Small intestine (tissue), 7 donors: ENCODE measurements at regions not wholly inside any gene's neighbourhood (a gene's known extent, or its start where the extent isn't known, plus 50 kb on each side); places are given as distances from the start of the nearest gene placed in this dataset.

Source experiments
- DNase-seq, 2 donors: peaks; one replicate each; pipeline versions ENCODE4 v3.0.0 to v3.0.0-alpha.2; 2013
- FAIRE-seq: peaks from 2 replicates; lab custom pipeline; 2012; peaks lifted over from hg19 to GRCh38; lab: Jason Lieb, UNC
- H3K27ac ChIP-seq, 3 donors: one replicate each; pipeline ENCODE4 v1.5.1; 2013; ENCODE audit warnings: low read length in 2 of 3, mild to moderate bottlenecking in 2 of 3, control low read depth in 1 of 3, inconsistent platforms in 1 of 3, low read depth in 1 of 3, moderate library complexity in 1 of 3
- H3K27me3 ChIP-seq, 3 donors: one replicate each; pipeline ENCODE4 v1.6.1; 2013; ENCODE audit warnings: low read length in 3 of 3, inconsistent platforms in 1 of 3; ENCODE audit not compliant: control insufficient read depth in 3 of 3, insufficient read depth in 3 of 3
- H3K36me3 ChIP-seq, 3 donors: one replicate each; pipeline ENCODE4 v1.6.1; 2013; ENCODE audit warnings: low read length in 3 of 3, inconsistent platforms in 1 of 3, low read depth in 1 of 3, mild to moderate bottlenecking in 1 of 3, moderate library complexity in 1 of 3; ENCODE audit not compliant: control insufficient read depth in 3 of 3, insufficient read depth in 2 of 3
- H3K4me1 ChIP-seq, 3 donors: one replicate each; pipeline ENCODE4 v1.6.1; 2013; ENCODE audit warnings: low read length in 2 of 3, inconsistent platforms in 1 of 3, low read depth in 1 of 3, mild to moderate bottlenecking in 1 of 3, moderate library complexity in 1 of 3; ENCODE audit not compliant: control insufficient read depth in 3 of 3, insufficient read depth in 2 of 3
- H3K4me3 ChIP-seq, 3 donors: one replicate each; pipeline ENCODE4 v1.5.1; 2013; ENCODE audit warnings: low read length in 3 of 3, control low read depth in 1 of 3, inconsistent platforms in 1 of 3, low read depth in 1 of 3, mild to moderate bottlenecking in 1 of 3, moderate library complexity in 1 of 3
- H3K9me3 ChIP-seq, 2 donors: one replicate each; pipeline ENCODE4 v1.6.1; 2013; ENCODE audit warnings: low read depth in 1 of 2, low read length in 1 of 2; ENCODE audit not compliant: control insufficient read depth in 2 of 2, insufficient read depth in 1 of 2
- WGBS, 3 donors: extraction: QIAGEN DNeasy Blood & Tissue Kit; methylation state at CpG; one replicate each; pipeline ENCODE4 v1.1.7; 2013; 5-methylcytosine and 5-hydroxymethylcytosine counted together
- donor health status: healthy with polysubstance abuse.
- donor health status: control.
- donor health status: control.
- donor health status: Bipolar disorder and iron deficiency.
- donor health status: healthy.

DNA sequence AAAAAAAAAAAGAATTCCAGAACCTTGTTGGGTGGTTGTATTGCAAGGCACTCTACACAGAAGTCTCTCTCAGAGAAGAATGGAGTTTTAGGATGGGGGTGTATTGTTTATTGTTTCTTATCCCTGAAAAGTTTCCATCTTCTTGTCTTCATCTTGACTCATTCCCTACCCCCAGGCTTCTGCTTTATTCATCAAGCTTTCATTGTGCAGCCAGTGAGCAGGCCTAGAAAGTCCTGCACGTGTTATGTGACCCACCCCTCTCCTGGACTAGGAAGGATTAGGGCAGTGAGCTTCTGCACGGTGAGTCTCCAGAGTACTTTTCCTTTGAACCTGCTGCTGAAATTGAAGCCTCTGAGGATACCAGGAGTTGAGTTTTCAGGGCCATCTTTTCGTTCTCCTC lies 150.9 kb upstream of the IL12A start:
- Histone ChIP-seq H3K4me1 (peaks cover 0 to 3% (median 0%) of the 10 kb centered on the region in 3 donors), H3K27me3 (peaks cover 0 to 7% (median 0%) of the 10 kb centered on the region in 3 donors), H3K36me3 (no peaks in the 10 kb centered on the region), H3K9me3 (no peaks in the 10 kb centered on the region), H3K4me3 (no peak overlapping the region), H3K27ac (no peak overlapping the region)
- DNase-seq, result no peak
- no peak for FAIRE-seq
- WGBS, 3 donors, result 57 to 83% (median 78%) methylated on average over 3 of the region's 3 CpGs

DNA sequence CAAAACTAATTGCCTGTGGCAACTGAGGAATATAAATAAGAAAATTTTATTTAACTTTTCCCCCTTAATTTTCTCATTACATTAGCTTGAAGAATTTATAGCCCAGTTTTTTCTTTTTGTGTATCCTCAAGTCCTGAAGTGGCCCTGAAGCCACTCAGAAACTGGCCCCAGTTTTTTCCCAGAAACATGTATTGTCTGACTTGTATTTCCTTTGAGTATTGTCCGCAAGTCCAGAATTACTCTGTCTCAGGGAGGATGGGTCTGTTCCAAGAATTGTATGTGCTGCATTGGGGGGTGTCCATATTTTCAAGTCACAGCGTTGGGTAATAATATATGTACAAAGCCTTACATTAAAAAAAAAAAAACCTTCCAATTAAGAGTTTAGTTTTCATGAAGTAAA lies 149.7 kb upstream of the IL12A start:
- Histone ChIP-seq H3K4me3 (no peak overlapping the region), H3K4me1 (peaks cover 0 to 3% (median 0%) of the 10 kb centered on the region in 3 donors), H3K27ac (no peak overlapping the region), H3K27me3 (peaks cover 0 to 7% (median 0%) of the 10 kb centered on the region in 3 donors), H3K9me3 (no peaks in the 10 kb centered on the region), H3K36me3 (no peaks in the 10 kb centered on the region)
- FAIRE-seq (no peak), DNase-seq (no peak)
- WGBS, 3 donors, result 87 to 95% (median 91%) methylated on average over 2 of the region's 2 CpGs

DNA sequence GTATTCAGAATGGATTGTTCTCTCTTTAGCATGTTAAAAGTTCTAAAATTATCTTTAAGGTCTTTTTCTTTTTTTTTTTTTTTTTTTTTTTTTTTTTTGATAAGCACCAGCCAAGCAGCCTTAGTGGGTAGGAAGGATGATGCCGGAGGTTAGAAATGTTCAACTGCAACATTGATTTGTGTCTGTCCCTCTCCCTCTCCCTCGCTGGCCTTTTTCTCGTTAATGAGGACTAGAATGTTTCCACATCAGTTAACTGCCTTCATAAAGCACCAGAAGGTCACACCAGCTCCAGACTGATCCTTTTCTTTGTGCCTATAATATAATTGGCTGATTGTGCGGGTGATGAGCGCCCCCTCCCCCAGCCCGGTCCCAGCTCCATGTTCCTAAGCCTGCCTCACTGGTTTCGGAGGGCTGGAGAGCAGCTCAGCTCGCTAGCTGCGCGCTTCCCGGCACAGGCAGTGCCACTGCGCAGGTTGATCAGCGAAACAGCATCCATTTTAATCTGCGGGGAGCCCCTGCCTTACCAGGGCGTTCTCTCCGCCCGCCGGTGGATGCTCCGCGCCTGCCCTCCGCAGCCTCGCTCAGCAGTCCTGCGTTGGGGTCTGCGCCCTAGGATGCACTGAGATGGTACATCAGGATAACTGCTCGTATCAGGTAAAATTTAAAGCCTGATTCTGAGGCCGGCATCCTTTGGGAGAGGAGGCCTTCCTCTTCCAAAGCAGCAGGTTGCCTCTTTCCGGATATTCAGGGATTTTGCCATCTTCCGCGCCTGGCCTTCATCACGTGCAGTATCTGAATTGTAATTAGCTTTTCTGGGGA lies 148.9 kb upstream of the IL12A start, which contains the start of gene SCHIP1:
Gene SCHIP1, plus strand, starts transcription at position 301 of the 819 bp plus-strand sequence.
- FAIRE-seq (no peak), DNase-seq (no peak)
- Histone ChIP-seq H3K27me3 (peaks cover 0 to 7% (median 0%) of the 10 kb centered on the region in 3 donors), H3K36me3 (no peaks in the 10 kb centered on the region), H3K4me1 (peaks cover 0 to 3% (median 0%) of the 10 kb centered on the region in 3 donors), H3K27ac (peak within 1 kb of the TSS in 1 of 3 donors; percentile 48), H3K4me3 (peak within 1 kb of the TSS in 1 of 3 donors; percentile 31), H3K9me3 (no peaks in the 10 kb centered on the region)
- WGBS, 3 donors, result 47 to 59% (median 49%) methylated on average over 30 of the region's 30 CpGs

DNA sequence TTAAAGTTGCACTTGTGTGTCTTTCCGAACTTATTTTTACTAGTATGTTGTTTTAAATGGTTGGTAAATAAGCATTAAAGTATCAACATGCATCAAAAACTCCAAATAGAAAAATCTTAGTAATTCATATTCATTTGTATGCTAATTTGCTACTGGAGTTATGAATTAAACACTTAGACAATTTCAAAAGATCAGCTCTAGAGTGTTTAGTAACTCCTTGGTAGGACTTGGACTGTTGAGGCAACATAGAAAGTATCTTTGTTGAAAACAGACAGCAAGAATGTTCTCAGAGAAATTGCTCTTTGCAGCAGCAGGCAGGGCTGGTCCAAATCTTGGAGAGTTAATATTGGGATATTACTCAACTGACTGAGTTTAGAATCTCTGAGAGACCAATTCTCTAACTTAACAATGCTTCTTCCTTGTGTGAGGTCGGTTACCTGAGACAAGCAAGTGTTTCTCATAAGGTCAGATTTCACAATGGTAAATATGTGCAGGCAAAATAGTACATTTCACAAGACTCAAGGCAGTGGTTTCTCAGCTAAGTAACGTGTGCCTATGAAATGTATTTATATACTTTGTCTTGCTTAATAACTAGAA lies 147.8 kb upstream of the IL12A start:
- FAIRE-seq, result no peak
- H3K4me3 ChIP-seq, result peak overlapping the region in 1 of 3 donors; percentile 31
- peaks cover 0 to 7% (median 0%) of the 10 kb centered on the region in 3 donors for H3K27me3 ChIP-seq
- WGBS, 3 donors, result 54 to 60% (median 56%) methylated on average over 3 of the region's 3 CpGs
- H3K4me1 ChIP-seq, result peaks cover 0 to 3% (median 0%) of the 10 kb centered on the region in 3 donors
- no peak for DNase-seq
- H3K9me3 ChIP-seq, result no peaks in the 10 kb centered on the region
- peak overlapping the region in 1 of 3 donors; percentile 48 for H3K27ac ChIP-seq
- no peaks in the 10 kb centered on the region for H3K36me3 ChIP-seq

DNA sequence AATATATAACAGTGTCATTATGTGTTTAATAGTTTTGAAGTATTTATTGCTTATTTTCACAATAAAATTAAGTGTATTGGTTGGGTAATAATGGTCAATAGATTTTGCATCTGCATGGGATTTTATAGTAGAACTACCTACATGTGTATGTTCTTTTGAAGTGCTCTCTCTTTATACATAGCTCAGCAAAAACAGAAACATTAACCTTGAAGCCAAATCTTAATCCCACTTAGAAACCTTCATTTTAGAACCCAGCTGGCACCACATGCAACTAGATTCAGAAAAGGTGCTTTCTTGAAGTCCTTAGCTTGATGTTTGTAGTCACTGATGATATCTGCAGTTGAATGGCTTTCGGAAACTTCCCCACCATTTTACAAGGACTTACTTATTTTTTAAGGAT lies 146.9 kb upstream of the IL12A start:
- H3K4me3 ChIP-seq, result no peak overlapping the region
- H3K36me3 ChIP-seq, result no peaks in the 10 kb centered on the region
- peaks cover 0 to 3% (median 0%) of the 10 kb centered on the region in 3 donors for H3K4me1 ChIP-seq
- DNase-seq (no peak), FAIRE-seq (no peak)
- WGBS, 3 donors, result 89 to 96% (median 91%) methylated on average over 1 of the region's 1 CpG
- H3K9me3 ChIP-seq, result no peaks in the 10 kb centered on the region
- H3K27ac ChIP-seq, result no peak overlapping the region
- peaks cover 0 to 7% (median 0%) of the 10 kb centered on the region in 3 donors for H3K27me3 ChIP-seq

DNA sequence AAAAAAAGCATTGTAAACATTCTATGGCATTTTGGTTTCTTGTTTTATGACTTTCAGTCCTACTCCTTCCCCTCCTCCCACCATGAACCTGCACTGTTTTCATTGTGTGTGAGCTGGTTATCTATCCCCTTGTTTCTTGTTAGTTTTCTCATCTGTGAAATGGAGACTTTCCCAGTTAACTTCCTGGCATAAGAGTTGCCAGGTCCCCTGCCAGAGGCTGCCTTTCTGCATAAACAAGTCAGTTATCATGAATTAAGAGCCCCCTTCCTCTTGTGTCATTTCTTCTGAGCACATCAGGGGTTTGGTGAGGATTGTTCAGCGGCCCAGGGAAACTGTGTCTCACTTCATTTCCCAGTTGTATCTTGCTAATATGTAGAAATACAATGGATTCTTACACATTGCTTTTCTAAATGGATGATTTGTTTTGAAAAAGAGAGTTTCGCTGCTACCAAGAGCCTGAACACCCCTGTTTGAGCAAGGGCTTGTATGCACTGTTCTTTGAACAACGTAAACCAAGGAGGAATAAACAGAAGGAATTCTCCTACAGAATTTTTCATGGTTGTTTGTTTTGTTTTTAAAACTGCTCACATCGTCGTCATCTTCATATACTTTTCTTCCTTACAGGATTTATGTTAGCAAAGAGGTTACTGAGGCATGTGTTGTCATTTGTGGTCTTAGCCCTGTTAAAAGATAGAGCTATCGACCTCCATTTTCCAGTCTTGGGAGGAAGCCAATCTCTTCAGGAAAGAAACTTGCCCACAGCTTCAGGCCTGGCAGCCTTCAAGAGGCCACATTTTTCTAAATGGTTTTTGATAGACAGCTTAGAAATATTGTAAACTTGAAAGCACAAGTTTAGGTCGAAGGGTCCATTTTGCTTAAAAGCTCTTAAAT lies 144.6 kb upstream of the IL12A start:
- H3K36me3 ChIP-seq, result no peaks in the 10 kb centered on the region
- H3K4me1 ChIP-seq, result no peaks in the 10 kb centered on the region
- peaks cover 0 to 7% (median 0%) of the 10 kb centered on the region in 3 donors for H3K27me3 ChIP-seq
- no peak for FAIRE-seq
- 62 to 76% (median 63%) methylated on average over 7 of the region's 7 CpGs for WGBS, 3 donors
- H3K27ac ChIP-seq, result no peak overlapping the region
- DNase-seq, result no peak
- no peaks in the 10 kb centered on the region for H3K9me3 ChIP-seq
- H3K4me3 ChIP-seq, result no peak overlapping the region

DNA sequence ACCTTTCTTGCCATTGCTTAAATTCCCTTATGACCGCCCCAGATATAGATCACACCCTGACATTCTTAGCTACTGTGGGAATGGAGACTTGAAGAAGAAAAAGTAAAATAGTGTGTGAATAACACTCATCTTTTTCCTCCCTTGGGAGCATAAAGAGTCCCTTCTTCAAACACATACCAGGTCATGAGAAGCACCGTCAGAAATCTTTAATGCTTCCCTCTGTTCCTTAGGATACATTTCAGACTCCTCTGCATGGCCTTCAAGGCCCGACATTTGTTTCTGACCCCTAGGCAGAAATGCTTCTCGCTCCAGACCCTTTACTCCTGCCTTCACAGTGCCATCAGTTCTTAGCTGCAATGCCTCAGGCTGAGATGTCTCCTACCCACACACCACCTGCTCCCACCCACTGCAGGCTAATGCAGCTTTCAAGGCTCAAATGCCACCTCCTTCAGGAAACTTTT lies 143.8 kb upstream of the IL12A start:
- DNase-seq (no peak), FAIRE-seq (no peak)
- no peak overlapping the region for H3K27ac ChIP-seq
- H3K27me3 ChIP-seq, result peaks cover 0 to 3% (median 0%) of the 10 kb centered on the region in 3 donors
- H3K9me3 ChIP-seq, result no peaks in the 10 kb centered on the region
- H3K36me3 ChIP-seq, result no peaks in the 10 kb centered on the region
- WGBS, 3 donors, result 82 to 96% (median 83%) methylated on average over 4 of the region's 4 CpGs
- H3K4me3 ChIP-seq, result no peak overlapping the region
- H3K4me1 ChIP-seq, result no peaks in the 10 kb centered on the region

DNA sequence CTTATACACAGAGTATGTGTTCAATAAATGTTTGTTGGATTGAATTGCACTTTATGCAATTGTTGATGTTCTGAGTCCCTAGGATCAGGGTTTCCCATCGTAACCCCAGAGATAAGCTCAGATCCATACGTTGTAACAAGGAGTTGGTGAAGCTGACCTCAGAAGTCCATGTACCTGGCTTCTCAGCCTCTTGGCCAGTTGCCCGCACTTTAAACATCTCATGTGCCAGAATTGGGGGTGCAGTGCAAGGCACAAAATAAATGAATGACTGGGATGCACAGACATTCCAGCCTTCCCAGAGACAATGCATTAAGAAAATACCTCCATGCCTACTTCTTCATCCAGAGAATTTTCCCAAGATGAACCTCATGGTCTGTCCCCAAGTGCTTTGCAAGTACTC lies 142.9 kb upstream of the IL12A start:
- no peak for DNase-seq
- Histone ChIP-seq H3K36me3 (no peaks in the 10 kb centered on the region), H3K9me3 (no peaks in the 10 kb centered on the region), H3K4me3 (no peak overlapping the region), H3K27me3 (no peaks in the 10 kb centered on the region), H3K27ac (no peak overlapping the region), H3K4me1 (no peaks in the 10 kb centered on the region)
- WGBS, 3 donors, result 66 to 85% (median 69%) methylated on average over 3 of the region's 3 CpGs
- no peak for FAIRE-seq
